Fibroblast of upper back skin (primary cell): ENCODE measurements at regions not wholly inside any gene's neighbourhood (a gene's known extent, or its start where the extent isn't known, plus 50 kb on each side); places are given as distances from the start of the nearest gene placed in this dataset.
A peak's percentile ranks its signal among the peaks of the same experiment; 100 is the strongest.
"Not testable (repeated sequence)": the region's sequence is repeated elsewhere in the genome, so short reads cannot be mapped to it uniquely, and the experiment has no call there.

ENCODE experiments used
- DNase-seq: peaks from one replicate; pipeline ENCODE4 v3.0.0-alpha.2; 2013

- DNase-seq: no peak
Observed at GRCh38 chr7:155231941-155232340, 65.7 kb upstream of the INSIG1 start.

- no peak for DNase-seq
Observed at GRCh38 chr7:155232911-155233310, 64.8 kb upstream of the INSIG1 start.

GRCh38 chr7:155233311-155234157 is 64.1 kb upstream of the INSIG1 start:
- peak; percentile 47 for DNase-seq

GRCh38 chr7:155234158-155234492 is 63.6 kb upstream of the INSIG1 start:
- DNase-seq: no peak

- no peak for DNase-seq
Observed at GRCh38 chr7:155234950-155235789, 62.5 kb upstream of the INSIG1 start.

- DNase-seq: no peak
Observed at GRCh38 chr7:155236386-155236785, 61.3 kb upstream of the INSIG1 start.

GRCh38 chr7:155237297-155237696 is 60.4 kb upstream of the INSIG1 start:
- DNase-seq: no peak

- DNase-seq: no peak
Observed at GRCh38 chr7:155237730-155238129, 59.9 kb upstream of the INSIG1 start.

GRCh38 chr7:155239431-155240087 is 58.1 kb upstream of the INSIG1 start:
- DNase-seq: not testable (repeated sequence)

GRCh38 chr7:155244675-155245074 is 53.0 kb upstream of the INSIG1 start:
- DNase-seq: no peak

- peak; percentile 61 for DNase-seq
Observed at GRCh38 chr7:155247479-155248365, 50.0 kb upstream of the INSIG1 start.
